ENCODE measurements at regions not wholly inside any gene's neighbourhood (a gene's known extent, or its start where the extent isn't known, plus 50 kb on each side); places are given as distances from the start of the nearest gene placed in this dataset.

DNA sequence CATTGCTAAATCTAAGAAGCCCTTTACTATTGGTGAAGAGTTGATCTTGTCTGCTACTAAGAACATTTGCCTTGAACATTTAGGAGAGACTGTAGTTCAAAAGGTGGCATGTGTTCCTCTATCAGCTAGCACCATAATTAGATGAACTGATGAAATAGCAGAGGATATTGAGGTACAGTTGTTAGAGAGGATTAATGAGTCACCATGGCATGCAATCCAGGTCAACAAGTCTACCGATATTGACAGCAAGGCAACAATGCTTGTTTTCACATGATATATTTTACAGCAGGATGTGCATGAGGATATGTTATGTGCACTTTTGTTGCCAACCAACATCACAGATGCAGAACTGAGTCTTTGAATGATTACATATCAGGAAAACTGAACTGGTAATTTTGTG is 134.3 kb upstream of the CDH9 start:
- FAIRE-seq (no peak), DNase-seq (ENCODE audit: low read depth in 1 of 2, low spot score in 2 of 2) (no peak)
- no peak overlapping the region for H3K4me3 ChIP-seq (ENCODE audit: extremely low read depth in 1 of 4, insufficient read depth in 2 of 4, low read depth in 3 of 4, low read length in 4 of 4)
- no peak overlapping the region for H4K8ac ChIP-seq (ENCODE audit: extremely low read depth, insufficient read depth, low read length)
- ChIA-PET POLR2A (ENCODE audit: partially characterized antibody) (no interaction called here), CTCF (ENCODE audit: partially characterized antibody) (no interaction called here)
- H4K91ac ChIP-seq (replicated peaks; ENCODE audit: insufficient read length, low read length) = no peak overlapping the region
- TF ChIP-seq BRCA1 (IDR thresholded peaks at IDR 0.05; ENCODE audit: low read depth, low read length) (no peak), HDAC6 (IDR thresholded peaks at IDR 0.05; ENCODE audit: low read depth, low read length) (no peak), HDAC2 (IDR thresholded peaks at IDR 0.05; ENCODE audit: borderline replicate concordance in 1 of 2, low read depth in 2 of 2, low read length in 2 of 2) (no peak), TEAD4 (IDR thresholded peaks at IDR 0.05; ENCODE audit: low read depth, low read length) (no peak), SP2 (IDR thresholded peaks at IDR 0.05; ENCODE audit: low read length) (no peak), ATF2 (IDR thresholded peaks at IDR 0.05; ENCODE audit: low read length) (no peak), BCL11A (IDR thresholded peaks at IDR 0.05; ENCODE audit: low read depth in 2 of 2, low read length in 2 of 2) (no peak), RXRA (IDR thresholded peaks at IDR 0.05; ENCODE audit: insufficient read depth, low read depth, low read length) (no peak), EZH2 (IDR thresholded peaks at IDR 0.05; ENCODE audit: low read depth, low read length, severe bottlenecking) (no peak)
- TF ChIP-seq, protein P1, sequence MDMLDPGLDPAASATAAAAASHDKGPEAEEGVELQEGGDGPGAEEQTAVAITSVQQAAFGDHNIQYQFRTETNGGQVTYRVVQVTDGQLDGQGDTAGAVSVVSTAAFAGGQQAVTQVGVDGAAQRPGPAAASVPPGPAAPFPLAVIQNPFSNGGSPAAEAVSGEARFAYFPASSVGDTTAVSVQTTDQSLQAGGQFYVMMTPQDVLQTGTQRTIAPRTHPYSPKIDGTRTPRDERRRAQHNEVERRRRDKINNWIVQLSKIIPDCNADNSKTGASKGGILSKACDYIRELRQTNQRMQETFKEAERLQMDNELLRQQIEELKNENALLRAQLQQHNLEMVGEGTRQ (IDR thresholded peaks at IDR 0.05; ENCODE audit: low read length) = no peak
- no peaks in the 10 kb centered on the region for H3K23me2 ChIP-seq (ENCODE audit: low read depth, low read length)
- H3K18ac ChIP-seq (ENCODE audit: extremely low read depth, low read length) = no peak overlapping the region
- H3K79me1 ChIP-seq (ENCODE audit: low read depth, low read length) = no peaks in the 10 kb centered on the region
- no peak overlapping the region for H4K5ac ChIP-seq (ENCODE audit: insufficient read length, low read depth, low read length)
- H3K14ac ChIP-seq (ENCODE audit: insufficient read length) = no peak overlapping the region
- WGBS, 2 experiments (ENCODE audit: extremely low coverage in 1 of 2, insufficient coverage in 1 of 2, insufficient read length in 1 of 2, insufficient replicate concordance in 2 of 2, low coverage in 1 of 2, low lambda C conversion rate in 2 of 2, missing lambda C conversion rate in 1 of 2) = 100% methylated on average over 1 of the region's 1 CpG; no CpG with 5 or more reads in 1 of the 2 experiments
- no peaks in the 10 kb centered on the region for H4K20me1 ChIP-seq (replicated peaks in 1 of 2; ENCODE audit: control insufficient read depth in 1 of 2, insufficient read depth in 2 of 2, low read length in 2 of 2)
- H3K4me2 ChIP-seq (ENCODE audit: insufficient read depth in 1 of 2, low read depth in 2 of 2, low read length in 2 of 2) = no peak overlapping the region
- H2BK20ac ChIP-seq (ENCODE audit: low read length) = no peak overlapping the region
- H2BK5ac ChIP-seq (ENCODE audit: low read depth, low read length) = no peak overlapping the region
- H2AFZ ChIP-seq (ENCODE audit: low read length) = no peak overlapping the region
- no peaks in the 10 kb centered on the region for H3K79me2 ChIP-seq (ENCODE audit: control insufficient read depth in 1 of 2, insufficient read depth in 2 of 2, low read length in 2 of 2)
- H3K27me3 ChIP-seq (replicated peaks in 1 of 4; ENCODE audit: control insufficient read depth in 3 of 4, extremely low read depth in 1 of 4, insufficient read depth in 3 of 4, low read length in 3 of 4) = peaks cover 0 to 1% (median 0%) of the 10 kb centered on the region in 4 experiments; a peak in 1 of 7 replicates
- no peak overlapping the region for H2BK12ac ChIP-seq (ENCODE audit: low read depth, low read length)
- H3K4ac ChIP-seq (replicated peaks; ENCODE audit: insufficient read length, low read depth, low read length) = no peak overlapping the region
- no peak overlapping the region for H3K27ac ChIP-seq (ENCODE audit: low read depth, low read length)
- no peaks in the 10 kb centered on the region for H3K4me1 ChIP-seq (replicated peaks in 1 of 4; ENCODE audit: control insufficient read depth in 3 of 4, insufficient read depth in 4 of 4, low read length in 3 of 4)
- no peak overlapping the region for H3K23ac ChIP-seq (ENCODE audit: insufficient read length)
- H2BK15ac ChIP-seq (ENCODE audit: low read length) = no peak overlapping the region
- H3K9me3 ChIP-seq (ENCODE audit: insufficient read depth in 2 of 2, low read depth in 1 of 2, low read length in 1 of 2) = no peaks in the 10 kb centered on the region
- no peak overlapping the region for H3K9ac ChIP-seq (replicated peaks in 1 of 4; ENCODE audit: extremely low read depth in 1 of 4, low read depth in 3 of 4, low read length in 3 of 4)
- no peak overlapping the region for H2BK120ac ChIP-seq (replicated peaks; ENCODE audit: low read depth, low read length)
- no peak overlapping the region for H2AK5ac ChIP-seq (ENCODE audit: low read depth, low read length)
- no peaks in the 10 kb centered on the region for H3K36me3 ChIP-seq (ENCODE audit: control insufficient read depth in 2 of 4, insufficient read depth in 4 of 4, low read length in 3 of 4)
- no peak overlapping the region for H3K56ac ChIP-seq (replicated peaks; ENCODE audit: insufficient read length, low read depth, low read length)

Data from H1 (cell line).